ENCODE measurements at regions not wholly inside any gene's neighbourhood (a gene's known extent, or its start where the extent isn't known, plus 50 kb on each side); places are given as distances from the start of the nearest gene placed in this dataset.

DNA sequence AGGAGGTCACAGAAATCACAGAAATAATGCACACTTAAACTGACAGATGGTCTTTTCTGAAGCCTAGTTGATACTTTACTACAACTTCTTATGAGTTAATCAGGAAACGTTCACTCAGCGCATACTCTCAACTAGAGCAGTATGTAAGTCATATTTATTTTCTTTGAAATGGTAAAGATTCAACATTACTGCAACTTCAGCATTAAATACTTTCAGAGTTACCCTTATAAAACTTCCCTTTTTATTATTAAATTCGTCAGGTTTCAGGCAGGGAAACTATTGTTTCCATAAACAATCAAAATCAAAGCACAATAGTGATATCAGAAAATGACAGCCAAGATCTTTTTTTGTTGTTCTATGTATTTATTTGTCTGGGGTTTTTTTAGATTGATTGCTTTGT, 222.6 kb upstream of the RND3 start:
- TF ChIP-seq, protein P1, sequence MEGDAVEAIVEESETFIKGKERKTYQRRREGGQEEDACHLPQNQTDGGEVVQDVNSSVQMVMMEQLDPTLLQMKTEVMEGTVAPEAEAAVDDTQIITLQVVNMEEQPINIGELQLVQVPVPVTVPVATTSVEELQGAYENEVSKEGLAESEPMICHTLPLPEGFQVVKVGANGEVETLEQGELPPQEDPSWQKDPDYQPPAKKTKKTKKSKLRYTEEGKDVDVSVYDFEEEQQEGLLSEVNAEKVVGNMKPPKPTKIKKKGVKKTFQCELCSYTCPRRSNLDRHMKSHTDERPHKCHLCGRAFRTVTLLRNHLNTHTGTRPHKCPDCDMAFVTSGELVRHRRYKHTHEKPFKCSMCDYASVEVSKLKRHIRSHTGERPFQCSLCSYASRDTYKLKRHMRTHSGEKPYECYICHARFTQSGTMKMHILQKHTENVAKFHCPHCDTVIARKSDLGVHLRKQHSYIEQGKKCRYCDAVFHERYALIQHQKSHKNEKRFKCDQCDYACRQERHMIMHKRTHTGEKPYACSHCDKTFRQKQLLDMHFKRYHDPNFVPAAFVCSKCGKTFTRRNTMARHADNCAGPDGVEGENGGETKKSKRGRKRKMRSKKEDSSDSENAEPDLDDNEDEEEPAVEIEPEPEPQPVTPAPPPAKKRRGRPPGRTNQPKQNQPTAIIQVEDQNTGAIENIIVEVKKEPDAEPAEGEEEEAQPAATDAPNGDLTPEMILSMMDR (IDR thresholded peaks at IDR 0.05; ENCODE audit: poor library complexity): no peak
- no peak for TF ChIP-seq EZH2phosphoT487 (IDR thresholded peaks at IDR 0.05; ENCODE audit: low read depth, severe bottlenecking, unreplicated experiment)
- no peak for TF ChIP-seq EZH2 (IDR thresholded peaks at IDR 0.05; ENCODE audit: borderline replicate concordance)
